ENCODE measurements at regions not wholly inside any gene's neighbourhood (a gene's known extent, or its start where the extent isn't known, plus 50 kb on each side); places are given as distances from the start of the nearest gene placed in this dataset.

- no peak for DNase-seq (ENCODE audit: low read depth in 1 of 2, low spot score in 1 of 2)
Observed at GRCh38 chr14:89498878-89499277, 81.8 kb upstream of the FOXN3 start.

GRCh38 chr14:89495718-89496117, 78.7 kb upstream of the FOXN3 start:
- no peak for DNase-seq (ENCODE audit: low read depth in 1 of 2, low spot score in 1 of 2)

- DNase-seq (ENCODE audit: low read depth in 1 of 2, low spot score in 1 of 2), result no peak
Observed at GRCh38 chr14:89493877-89494634, 77.0 kb upstream of the FOXN3 start.

GRCh38 chr14:89493406-89493805, 76.4 kb upstream of the FOXN3 start:
- DNase-seq (ENCODE audit: low read depth in 1 of 2, low spot score in 1 of 2), result no peak

GRCh38 chr14:89491711-89492381, 74.8 kb upstream of the FOXN3 start:
- DNase-seq (ENCODE audit: low read depth in 1 of 2, low spot score in 1 of 2), result no peak

GRCh38 chr14:89490466-89490865, 73.4 kb upstream of the FOXN3 start:
- no peak for DNase-seq (ENCODE audit: low read depth in 1 of 2, low spot score in 1 of 2)

- no peak for DNase-seq (ENCODE audit: low read depth in 1 of 2, low spot score in 1 of 2)
Observed at GRCh38 chr14:89489761-89490437, 72.9 kb upstream of the FOXN3 start.

- no peak for DNase-seq (ENCODE audit: low read depth in 1 of 2, low spot score in 1 of 2)
Observed at GRCh38 chr14:89486961-89487360, 69.9 kb upstream of the FOXN3 start.

GRCh38 chr14:89486505-89486904, 69.5 kb upstream of the FOXN3 start:
- no peak for DNase-seq (ENCODE audit: low read depth in 1 of 2, low spot score in 1 of 2)

GRCh38 chr14:89485264-89485663, 68.2 kb upstream of the FOXN3 start:
- no peak for DNase-seq (ENCODE audit: low read depth in 1 of 2, low spot score in 1 of 2)

- DNase-seq (ENCODE audit: low read depth in 1 of 2, low spot score in 1 of 2), result no peak
Observed at GRCh38 chr14:89484051-89484844, 67.2 kb upstream of the FOXN3 start.

- no peak for DNase-seq (ENCODE audit: low read depth in 1 of 2, low spot score in 1 of 2)
Observed at GRCh38 chr14:89481196-89481595, 64.2 kb upstream of the FOXN3 start.

GRCh38 chr14:89480278-89480677, 63.2 kb upstream of the FOXN3 start:
- DNase-seq (ENCODE audit: low read depth in 1 of 2, low spot score in 1 of 2), result no peak

- no peak for DNase-seq (ENCODE audit: low read depth in 1 of 2, low spot score in 1 of 2)
Observed at GRCh38 chr14:89479802-89480201, 62.8 kb upstream of the FOXN3 start.

- DNase-seq (ENCODE audit: low read depth in 1 of 2, low spot score in 1 of 2), result no peak
Observed at GRCh38 chr14:89477391-89477790, 60.4 kb upstream of the FOXN3 start.

GRCh38 chr14:89476354-89476896, 59.4 kb upstream of the FOXN3 start:
- no peak for DNase-seq (ENCODE audit: low read depth in 1 of 2, low spot score in 1 of 2)

GRCh38 chr14:89474464-89474863, 57.4 kb upstream of the FOXN3 start:
- no peak for DNase-seq (ENCODE audit: low read depth in 1 of 2, low spot score in 1 of 2)

GRCh38 chr14:89473989-89474388, 57.0 kb upstream of the FOXN3 start:
- no peak for DNase-seq (ENCODE audit: low read depth in 1 of 2, low spot score in 1 of 2)

GRCh38 chr14:89473569-89473968, 56.5 kb upstream of the FOXN3 start:
- DNase-seq (ENCODE audit: low read depth in 1 of 2, low spot score in 1 of 2), result no peak

GRCh38 chr14:89470401-89470800, 53.4 kb upstream of the FOXN3 start:
- no peak for DNase-seq (ENCODE audit: low read depth in 1 of 2, low spot score in 1 of 2)
